Ishikawa (cell line): ENCODE measurements at regions not wholly inside any gene's neighbourhood (a gene's known extent, or its start where the extent isn't known, plus 50 kb on each side); places are given as distances from the start of the nearest gene placed in this dataset.

Experiments
- CREB1 ChIP-seq: IDR thresholded peaks from 2 replicates; pipeline ENCODE4 v1.6.1; 2012; ENCODE audit warnings: low read depth
- EP300 ChIP-seq: IDR thresholded peaks from 2 replicates; pipeline ENCODE4 v1.6.1; 2012; ENCODE audit warnings: borderline replicate concordance
- USF1 ChIP-seq: IDR thresholded peaks from 2 replicates; pipeline ENCODE4 v1.6.1; 2012

GRCh38 chr12:30440826-30441602, 254.7 kb downstream of the IPO8 start:
- no peak for TF ChIP-seq CREB1
- TF ChIP-seq USF1, result no peak
- TF ChIP-seq EP300, result no peak
